ENCODE measurements at regions not wholly inside any gene's neighbourhood (a gene's known extent, or its start where the extent isn't known, plus 50 kb on each side); places are given as distances from the start of the nearest gene placed in this dataset.

DNA sequence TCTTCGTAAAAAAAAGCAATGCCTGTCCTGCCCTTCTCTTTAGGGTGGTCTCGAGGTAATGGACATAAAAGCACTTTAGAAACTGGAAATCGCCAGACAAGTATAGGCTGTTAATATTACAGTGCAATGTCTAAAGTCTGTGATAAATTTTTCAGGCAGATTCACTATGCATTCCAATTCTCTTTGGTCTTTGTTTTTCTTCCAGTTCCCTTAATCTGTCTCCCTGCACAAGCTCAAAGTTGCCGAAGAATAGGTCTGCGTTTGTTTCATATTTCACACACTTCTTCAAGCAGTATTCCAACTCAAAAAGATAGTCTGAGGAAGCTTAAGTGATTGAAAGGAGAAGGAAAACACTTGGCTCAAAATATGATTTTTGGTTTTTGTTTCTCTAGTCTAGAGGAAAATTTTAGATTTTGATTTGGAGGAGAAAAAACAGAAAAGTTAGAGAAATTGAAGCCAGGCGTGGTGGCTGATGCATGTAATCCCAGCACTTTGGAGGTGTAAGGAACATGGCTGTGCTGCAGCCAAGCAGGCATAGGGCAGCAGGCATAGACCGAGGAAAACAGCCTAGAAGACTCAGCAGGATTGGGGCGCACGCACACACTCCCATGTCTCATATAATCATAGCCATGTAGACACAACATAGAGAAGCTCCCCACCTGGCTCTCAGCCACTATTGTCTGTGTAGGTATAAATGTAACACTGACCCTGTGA lies 96.2 kb upstream of the TMPO start:
- 50% methylated on average over 3 of the region's 9 CpGs for WGBS (ENCODE audit: insufficient coverage, low lambda C conversion rate)
- H3K4me3 ChIP-seq (ENCODE audit: low read length), result no peak overlapping the region
- peak overlapping the region; percentile 35 for H3K27ac ChIP-seq (ENCODE audit: low read length)

GRCh38 chr12:98419795-98420404 lies 95.5 kb upstream of the TMPO start:
- H3K4me1 ChIP-seq (ENCODE audit: control insufficient read depth, insufficient read depth, low read length), result peaks cover 28% of the 10 kb centered on the region
- DNase-seq, result no peak
- no peaks in the 10 kb centered on the region for H3K36me3 ChIP-seq (ENCODE audit: control insufficient read depth, insufficient read depth, low read length)
- no peak overlapping the region for H3K27ac ChIP-seq (ENCODE audit: low read length)
- no peaks in the 10 kb centered on the region for H3K27me3 ChIP-seq (ENCODE audit: control insufficient read depth, insufficient read depth, low read length)
- no peaks in the 10 kb centered on the region for H3K9me3 ChIP-seq (ENCODE audit: control insufficient read depth, low read depth, low read length)
- no CpG with 5 or more reads among the region's 16 CpGs for WGBS (ENCODE audit: insufficient coverage, low lambda C conversion rate)
- no peak overlapping the region for H3K4me3 ChIP-seq (ENCODE audit: low read length)

More for the DNA sequence above, 96.2 kb upstream of the TMPO start:
- H3K36me3 ChIP-seq (ENCODE audit: control insufficient read depth, insufficient read depth, low read length), result no peaks in the 10 kb centered on the region
- peaks cover 28% of the 10 kb centered on the region for H3K4me1 ChIP-seq (ENCODE audit: control insufficient read depth, insufficient read depth, low read length)
- no peak for DNase-seq
- no peaks in the 10 kb centered on the region for H3K9me3 ChIP-seq (ENCODE audit: control insufficient read depth, low read depth, low read length)
- H3K27me3 ChIP-seq (ENCODE audit: control insufficient read depth, insufficient read depth, low read length), result no peaks in the 10 kb centered on the region

DNA sequence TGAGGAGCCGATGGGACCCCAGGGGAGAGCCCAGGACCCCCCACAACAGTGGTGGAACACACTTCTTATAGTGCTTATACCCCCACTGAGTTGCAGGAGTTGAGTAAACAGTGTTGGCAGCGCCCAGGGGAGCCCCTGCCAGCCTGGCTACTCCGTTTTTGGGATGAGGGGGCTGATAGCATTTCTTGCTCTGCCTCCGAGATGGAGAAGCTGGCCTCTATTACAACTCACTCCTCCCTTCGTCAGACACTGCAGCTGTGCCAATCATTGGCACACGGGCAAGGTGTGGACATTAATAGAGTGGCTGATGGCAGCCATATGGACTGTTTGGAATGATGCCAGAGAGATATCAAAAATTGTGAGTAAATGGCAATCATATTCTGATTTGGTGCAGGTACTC lies 94.9 kb upstream of the TMPO start:
- no peak overlapping the region for H3K4me3 ChIP-seq (ENCODE audit: low read length)

DNA sequence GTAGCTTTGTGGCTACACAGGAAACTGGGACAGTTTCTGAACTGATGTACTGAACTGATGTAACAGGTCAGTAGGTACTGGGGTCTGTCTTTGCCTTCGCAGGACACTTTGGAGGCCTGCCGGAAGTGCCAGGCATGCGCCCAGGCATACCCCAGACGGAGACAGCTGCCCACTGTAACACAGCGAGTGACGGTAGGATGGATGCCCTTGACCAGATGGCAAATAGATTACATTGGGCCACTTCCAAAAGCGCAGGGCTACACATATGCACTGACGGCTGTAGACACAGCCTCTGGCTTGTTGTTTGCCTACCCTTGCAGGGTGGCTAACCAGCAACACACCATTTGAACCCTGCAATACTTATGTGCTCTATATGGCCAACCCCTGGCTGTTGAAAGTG lies 94.1 kb upstream of the TMPO start:
- Histone ChIP-seq H3K4me1 (ENCODE audit: control insufficient read depth, insufficient read depth, low read length) (peaks cover 28% of the 10 kb centered on the region), H3K27me3 (ENCODE audit: control insufficient read depth, insufficient read depth, low read length) (no peaks in the 10 kb centered on the region), H3K4me3 (ENCODE audit: low read length) (no peak overlapping the region), H3K27ac (ENCODE audit: low read length) (no peak overlapping the region), H3K36me3 (ENCODE audit: control insufficient read depth, insufficient read depth, low read length) (no peaks in the 10 kb centered on the region), H3K9me3 (ENCODE audit: control insufficient read depth, low read depth, low read length) (no peaks in the 10 kb centered on the region)
- WGBS (ENCODE audit: insufficient coverage, low lambda C conversion rate), result no CpG with 5 or more reads among the region's 8 CpGs
- no peak for DNase-seq

More for the DNA sequence above, 94.9 kb upstream of the TMPO start:
- WGBS (ENCODE audit: insufficient coverage, low lambda C conversion rate), result no CpG with 5 or more reads among the region's 6 CpGs
- no peaks in the 10 kb centered on the region for H3K9me3 ChIP-seq (ENCODE audit: control insufficient read depth, low read depth, low read length)
- no peak for DNase-seq
- H3K4me1 ChIP-seq (ENCODE audit: control insufficient read depth, insufficient read depth, low read length), result peaks cover 28% of the 10 kb centered on the region
- H3K27ac ChIP-seq (ENCODE audit: low read length), result no peak overlapping the region
- H3K36me3 ChIP-seq (ENCODE audit: control insufficient read depth, insufficient read depth, low read length), result no peaks in the 10 kb centered on the region
- no peaks in the 10 kb centered on the region for H3K27me3 ChIP-seq (ENCODE audit: control insufficient read depth, insufficient read depth, low read length)

DNA sequence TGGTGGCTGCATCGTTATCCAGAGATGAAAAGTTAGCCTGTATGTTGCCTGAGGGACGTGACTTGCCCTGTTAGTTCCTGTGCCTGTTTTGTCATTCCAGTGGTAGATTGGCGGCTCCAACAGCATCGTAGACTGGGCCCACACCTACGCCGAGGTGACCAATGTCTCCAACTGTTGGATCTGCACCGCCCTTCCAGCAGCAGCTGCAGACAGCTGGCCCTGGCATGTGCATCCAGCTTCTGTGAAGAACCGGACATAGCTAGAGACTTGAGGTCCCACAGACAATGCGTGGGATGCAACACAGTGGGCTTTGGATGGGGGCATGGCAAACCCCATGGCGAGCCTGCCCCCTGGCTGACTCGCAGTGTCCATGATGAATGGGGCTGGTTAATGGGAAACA lies 93.0 kb upstream of the TMPO start:
- no peaks in the 10 kb centered on the region for H3K9me3 ChIP-seq (ENCODE audit: control insufficient read depth, low read depth, low read length)
- WGBS (ENCODE audit: insufficient coverage, low lambda C conversion rate), result 100% methylated on average over 2 of the region's 11 CpGs

DNA sequence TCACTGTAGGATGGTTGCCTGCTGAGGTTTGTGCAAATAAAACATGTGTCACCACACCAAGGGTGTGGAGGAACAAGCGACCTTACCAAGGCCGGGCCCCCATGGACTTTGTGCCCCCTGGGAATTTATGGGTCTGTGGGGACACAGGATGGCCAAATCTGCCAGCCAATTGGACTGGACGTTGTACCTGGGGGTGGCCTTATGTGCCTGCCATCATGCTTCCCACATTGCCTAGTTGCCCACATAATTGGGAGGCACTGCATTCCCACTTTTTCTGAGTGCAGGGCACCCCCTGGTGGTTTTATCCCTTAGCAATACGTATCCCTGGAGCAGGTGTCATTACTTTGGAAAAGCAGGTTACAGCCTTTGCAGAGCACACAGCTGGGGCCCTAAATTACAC lies 92.6 kb upstream of the TMPO start:
- no peaks in the 10 kb centered on the region for H3K9me3 ChIP-seq (ENCODE audit: control insufficient read depth, low read depth, low read length)
- peaks cover 28% of the 10 kb centered on the region for H3K4me1 ChIP-seq (ENCODE audit: control insufficient read depth, insufficient read depth, low read length)
- no peak overlapping the region for H3K27ac ChIP-seq (ENCODE audit: low read length)
- no peaks in the 10 kb centered on the region for H3K36me3 ChIP-seq (ENCODE audit: control insufficient read depth, insufficient read depth, low read length)
- peak; percentile 69 to 86 for DNase-seq
- WGBS (ENCODE audit: insufficient coverage, low lambda C conversion rate), result no CpG with 5 or more reads among the region's 4 CpGs
- H3K27me3 ChIP-seq (ENCODE audit: control insufficient read depth, insufficient read depth, low read length), result no peaks in the 10 kb centered on the region
- no peak overlapping the region for H3K4me3 ChIP-seq (ENCODE audit: low read length)

More for the DNA sequence above, 93.0 kb upstream of the TMPO start:
- no peaks in the 10 kb centered on the region for H3K27me3 ChIP-seq (ENCODE audit: control insufficient read depth, insufficient read depth, low read length)
- no peaks in the 10 kb centered on the region for H3K36me3 ChIP-seq (ENCODE audit: control insufficient read depth, insufficient read depth, low read length)
- DNase-seq, result no peak
- no peak overlapping the region for H3K4me3 ChIP-seq (ENCODE audit: low read length)
- H3K4me1 ChIP-seq (ENCODE audit: control insufficient read depth, insufficient read depth, low read length), result peaks cover 28% of the 10 kb centered on the region
- no peak overlapping the region for H3K27ac ChIP-seq (ENCODE audit: low read length)

DNA sequence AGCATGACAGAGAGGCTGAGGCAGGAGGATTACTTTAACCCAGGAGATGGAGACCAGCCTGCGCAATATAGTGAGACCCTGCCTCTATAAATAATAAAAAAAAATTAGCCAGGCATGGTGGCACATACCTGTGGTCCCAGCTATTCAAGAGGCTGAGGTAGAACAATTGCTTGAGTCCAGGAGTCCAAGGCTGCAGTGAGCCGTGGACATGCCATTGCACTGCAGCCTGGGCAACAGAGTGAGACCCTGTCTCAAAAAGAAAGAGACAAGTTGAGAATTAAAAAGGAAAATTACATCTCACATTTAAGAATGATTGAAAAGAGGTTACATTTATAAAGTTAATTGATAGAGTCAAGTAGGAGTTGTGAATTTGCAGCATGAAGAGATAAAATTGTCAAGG lies 91.4 kb upstream of the TMPO start:
- Histone ChIP-seq H3K4me3 (ENCODE audit: low read length) (no peak overlapping the region), H3K4me1 (ENCODE audit: control insufficient read depth, insufficient read depth, low read length) (peaks cover 21% of the 10 kb centered on the region), H3K27ac (ENCODE audit: low read length) (no peak overlapping the region), H3K27me3 (ENCODE audit: control insufficient read depth, insufficient read depth, low read length) (no peaks in the 10 kb centered on the region), H3K36me3 (ENCODE audit: control insufficient read depth, insufficient read depth, low read length) (no peaks in the 10 kb centered on the region), H3K9me3 (ENCODE audit: control insufficient read depth, low read depth, low read length) (no peaks in the 10 kb centered on the region)
- DNase-seq, result no peak
- WGBS (ENCODE audit: insufficient coverage, low lambda C conversion rate), result 67% methylated on average over 1 of the region's 2 CpGs

DNA sequence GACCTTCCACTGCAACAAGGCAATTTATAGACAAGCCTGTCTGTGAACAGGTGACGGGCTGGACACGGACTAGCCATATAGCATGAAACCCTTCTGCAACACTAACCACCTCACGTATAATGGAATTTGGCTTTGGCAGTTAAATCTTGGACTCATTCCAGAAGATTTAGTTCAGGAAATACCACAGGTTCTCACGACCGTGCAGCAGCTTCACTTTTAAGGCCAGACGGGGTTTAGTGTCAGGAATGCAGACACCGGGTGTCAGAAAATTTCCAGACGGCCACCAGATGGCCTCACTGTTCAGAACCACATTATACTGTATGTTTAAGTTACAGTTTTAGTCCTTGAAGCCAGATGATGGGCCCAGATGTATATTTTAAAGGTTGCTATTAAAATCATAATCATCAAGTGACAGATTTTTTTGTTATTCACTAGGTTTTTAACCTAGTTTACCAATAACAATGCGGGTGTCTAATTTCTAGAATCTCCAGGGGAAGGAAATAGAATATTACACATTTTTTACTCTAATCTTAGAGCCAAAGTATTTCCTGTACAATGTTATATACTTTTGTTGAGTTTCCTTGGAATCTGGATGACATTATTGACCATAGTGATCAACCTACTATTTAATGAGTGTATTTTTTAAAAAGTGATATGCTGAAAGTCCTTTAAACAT lies 90.5 kb upstream of the TMPO start:
- H3K27me3 ChIP-seq (ENCODE audit: control insufficient read depth, insufficient read depth, low read length), result no peaks in the 10 kb centered on the region
- H3K27ac ChIP-seq (ENCODE audit: low read length), result no peak overlapping the region
- no CpG with 5 or more reads among the region's 9 CpGs for WGBS (ENCODE audit: insufficient coverage, low lambda C conversion rate)
- no peaks in the 10 kb centered on the region for H3K9me3 ChIP-seq (ENCODE audit: control insufficient read depth, low read depth, low read length)
- H3K4me1 ChIP-seq (ENCODE audit: control insufficient read depth, insufficient read depth, low read length), result peaks cover 15% of the 10 kb centered on the region
- peak; percentile 61 to 85 for DNase-seq
- no peaks in the 10 kb centered on the region for H3K36me3 ChIP-seq (ENCODE audit: control insufficient read depth, insufficient read depth, low read length)
- no peak overlapping the region for H3K4me3 ChIP-seq (ENCODE audit: low read length)

DNA sequence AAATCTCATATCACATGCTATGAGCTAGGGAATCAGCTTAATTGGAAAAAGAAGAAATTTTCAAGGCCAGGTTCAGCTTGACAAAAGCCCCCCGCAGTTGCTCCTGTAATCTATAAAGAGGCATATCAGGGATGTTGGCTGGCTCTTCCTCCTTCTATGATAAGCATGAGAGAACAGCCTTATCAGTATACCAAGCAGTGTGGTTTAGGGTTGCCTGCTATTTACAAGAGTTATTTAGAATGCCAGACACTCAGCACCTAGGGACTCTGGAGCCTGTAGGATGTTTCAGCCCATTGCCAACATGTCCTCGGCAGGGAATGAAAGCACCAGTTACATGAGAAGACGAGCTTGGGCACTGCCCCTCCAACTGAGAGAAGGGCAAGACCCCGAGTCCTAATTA lies 89.5 kb upstream of the TMPO start:
- Histone ChIP-seq H3K27ac (ENCODE audit: low read length) (no peak overlapping the region), H3K36me3 (ENCODE audit: control insufficient read depth, insufficient read depth, low read length) (no peaks in the 10 kb centered on the region), H3K4me3 (ENCODE audit: low read length) (no peak overlapping the region), H3K27me3 (ENCODE audit: control insufficient read depth, insufficient read depth, low read length) (no peaks in the 10 kb centered on the region), H3K9me3 (ENCODE audit: control insufficient read depth, low read depth, low read length) (no peaks in the 10 kb centered on the region), H3K4me1 (ENCODE audit: control insufficient read depth, insufficient read depth, low read length) (peaks cover 15% of the 10 kb centered on the region)
- DNase-seq, result no peak
- WGBS (ENCODE audit: insufficient coverage, low lambda C conversion rate), result no CpG with 5 or more reads among the region's 4 CpGs

GRCh38 chr12:98431089-98431488 lies 84.3 kb upstream of the TMPO start:
- no peaks in the 10 kb centered on the region for H3K27me3 ChIP-seq (ENCODE audit: control insufficient read depth, insufficient read depth, low read length)
- 89% methylated on average over 3 of the region's 3 CpGs for WGBS (ENCODE audit: insufficient coverage, low lambda C conversion rate)
- no peak overlapping the region for H3K27ac ChIP-seq (ENCODE audit: low read length)
- no peaks in the 10 kb centered on the region for H3K4me1 ChIP-seq (ENCODE audit: control insufficient read depth, insufficient read depth, low read length)
- no peak overlapping the region for H3K4me3 ChIP-seq (ENCODE audit: low read length)
- no peak for DNase-seq
- H3K9me3 ChIP-seq (ENCODE audit: control insufficient read depth, low read depth, low read length), result peaks cover 6% of the 10 kb centered on the region
- no peaks in the 10 kb centered on the region for H3K36me3 ChIP-seq (ENCODE audit: control insufficient read depth, insufficient read depth, low read length)

All from large intestine (tissue), 3 donors.